HG03280 (cell line): ENCODE measurements at regions not wholly inside any gene's neighbourhood (a gene's known extent, or its start where the extent isn't known, plus 50 kb on each side); places are given as distances from the start of the nearest gene placed in this dataset.

Experiments used
- ATAC-seq: cut with Tn5 transposase; IDR thresholded peaks from one replicate; pipeline ENCODE4 v1.9.1; 2021; ENCODE audit warnings: mild to moderate bottlenecking, moderate library complexity; ENCODE audit not compliant: unreplicated experiment

GRCh38 chr15:70217226-70218160, 119.8 kb upstream of the TLE3 start:
- ATAC-seq, result no peak

GRCh38 chr15:70215951-70216350, 118.2 kb upstream of the TLE3 start:
- no peak for ATAC-seq

- ATAC-seq, result no peak
These were observed 117.4 kb upstream of the TLE3 start for GRCh38 chr15:70214941-70215635.

- ATAC-seq, result no peak
These were observed 116.6 kb upstream of the TLE3 start for GRCh38 chr15:70214276-70214675.

GRCh38 chr15:70213794-70214193, 116.1 kb upstream of the TLE3 start:
- no peak for ATAC-seq

GRCh38 chr15:70212963-70213315, 115.2 kb upstream of the TLE3 start:
- ATAC-seq, result no peak

GRCh38 chr15:70212286-70212962, 114.7 kb upstream of the TLE3 start:
- no peak for ATAC-seq

GRCh38 chr15:70210528-70210927, 112.8 kb upstream of the TLE3 start:
- ATAC-seq, result no peak

GRCh38 chr15:70210076-70210475, 112.4 kb upstream of the TLE3 start:
- ATAC-seq, result no peak

GRCh38 chr15:70209499-70209898, 111.8 kb upstream of the TLE3 start:
- no peak for ATAC-seq

- ATAC-seq, result no peak
These were observed 110.6 kb upstream of the TLE3 start for GRCh38 chr15:70208332-70208731.

- no peak for ATAC-seq
These were observed 109.0 kb upstream of the TLE3 start for GRCh38 chr15:70206668-70207067.

- ATAC-seq, result no peak
These were observed 106.9 kb upstream of the TLE3 start for GRCh38 chr15:70204652-70205051.

GRCh38 chr15:70203981-70204560, 106.4 kb upstream of the TLE3 start:
- no peak for ATAC-seq

- ATAC-seq, result no peak
These were observed 105.0 kb upstream of the TLE3 start for GRCh38 chr15:70202756-70203155.

- no peak for ATAC-seq
These were observed 103.7 kb upstream of the TLE3 start for GRCh38 chr15:70201425-70201775.

GRCh38 chr15:70200511-70201424, 103.1 kb upstream of the TLE3 start:
- ATAC-seq, result no peak

GRCh38 chr15:70199540-70200410, 102.1 kb upstream of the TLE3 start:
- no peak for ATAC-seq

GRCh38 chr15:70199124-70199482, 101.4 kb upstream of the TLE3 start:
- ATAC-seq, result no peak
